ENCODE measurements at regions not wholly inside any gene's neighbourhood (a gene's known extent, or its start where the extent isn't known, plus 50 kb on each side); places are given as distances from the start of the nearest gene placed in this dataset.

- no peak for DNase-seq
These were observed 116.5 kb downstream of the C9orf50 start for GRCh38 chr9:129504404-129504803.

- DNase-seq, result no peak
These were observed 119.1 kb downstream of the C9orf50 start for GRCh38 chr9:129501771-129502319.

- DNase-seq, result no peak
These were observed 119.8 kb downstream of the C9orf50 start for GRCh38 chr9:129500863-129501770.

GRCh38 chr9:129500161-129500862, 120.6 kb downstream of the C9orf50 start:
- DNase-seq, result no peak

GRCh38 chr9:129498451-129499384, 122.2 kb downstream of the C9orf50 start:
- DNase-seq, result no peak

GRCh38 chr9:129497813-129498450, 123.0 kb downstream of the C9orf50 start:
- DNase-seq, result no peak

GRCh38 chr9:129497005-129497812, 123.7 kb downstream of the C9orf50 start:
- no peak for DNase-seq

GRCh38 chr9:129496473-129497004, 124.4 kb downstream of the C9orf50 start:
- DNase-seq, result peak; percentile 33

- DNase-seq, result no peak
These were observed 125.1 kb downstream of the C9orf50 start for GRCh38 chr9:129495620-129496472.

GRCh38 chr9:129494113-129494789, 126.7 kb downstream of the C9orf50 start:
- no peak for DNase-seq

GRCh38 chr9:129493706-129494047, 127.2 kb downstream of the C9orf50 start:
- DNase-seq, result no peak

- DNase-seq, result no peak
These were observed 127.7 kb downstream of the C9orf50 start for GRCh38 chr9:129493002-129493705.

- DNase-seq, result no peak
These were observed 129.4 kb downstream of the C9orf50 start for GRCh38 chr9:129491487-129491855.

GRCh38 chr9:129490583-129491486, 130.1 kb downstream of the C9orf50 start:
- no peak for DNase-seq

- DNase-seq, result no peak
These were observed 130.9 kb downstream of the C9orf50 start for GRCh38 chr9:129489838-129490582.

- DNase-seq, result no peak
These were observed 133.0 kb downstream of the C9orf50 start for GRCh38 chr9:129487658-129488483.

All from NK-92 treated with Interleukin-12 subunit alpha and Interleukin-12 subunit beta, amount 100 ng/mL, for 24 hours (cell line).